ENCODE measurements at regions not wholly inside any gene's neighbourhood (a gene's known extent, or its start where the extent isn't known, plus 50 kb on each side); places are given as distances from the start of the nearest gene placed in this dataset.

DNA sequence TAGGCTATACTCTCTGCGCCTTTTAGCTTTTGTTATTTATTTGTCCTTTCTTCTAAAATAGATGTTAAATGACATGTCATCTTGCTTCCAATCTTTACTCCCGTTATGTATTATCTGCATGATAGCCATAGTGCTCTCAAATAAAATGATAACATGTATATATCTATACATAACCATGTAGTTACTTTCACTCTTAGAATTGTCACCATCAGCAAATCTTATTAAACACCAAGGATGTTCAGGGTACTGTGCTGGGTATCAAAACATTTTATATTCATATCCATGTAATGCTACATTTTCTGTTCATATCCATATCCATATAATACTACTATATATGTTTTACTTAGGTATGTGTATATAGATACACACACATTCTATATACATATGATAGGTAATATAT is 176.4 kb upstream of the CHST9 start:
- TF ChIP-seq, protein P1, sequence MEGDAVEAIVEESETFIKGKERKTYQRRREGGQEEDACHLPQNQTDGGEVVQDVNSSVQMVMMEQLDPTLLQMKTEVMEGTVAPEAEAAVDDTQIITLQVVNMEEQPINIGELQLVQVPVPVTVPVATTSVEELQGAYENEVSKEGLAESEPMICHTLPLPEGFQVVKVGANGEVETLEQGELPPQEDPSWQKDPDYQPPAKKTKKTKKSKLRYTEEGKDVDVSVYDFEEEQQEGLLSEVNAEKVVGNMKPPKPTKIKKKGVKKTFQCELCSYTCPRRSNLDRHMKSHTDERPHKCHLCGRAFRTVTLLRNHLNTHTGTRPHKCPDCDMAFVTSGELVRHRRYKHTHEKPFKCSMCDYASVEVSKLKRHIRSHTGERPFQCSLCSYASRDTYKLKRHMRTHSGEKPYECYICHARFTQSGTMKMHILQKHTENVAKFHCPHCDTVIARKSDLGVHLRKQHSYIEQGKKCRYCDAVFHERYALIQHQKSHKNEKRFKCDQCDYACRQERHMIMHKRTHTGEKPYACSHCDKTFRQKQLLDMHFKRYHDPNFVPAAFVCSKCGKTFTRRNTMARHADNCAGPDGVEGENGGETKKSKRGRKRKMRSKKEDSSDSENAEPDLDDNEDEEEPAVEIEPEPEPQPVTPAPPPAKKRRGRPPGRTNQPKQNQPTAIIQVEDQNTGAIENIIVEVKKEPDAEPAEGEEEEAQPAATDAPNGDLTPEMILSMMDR (IDR thresholded peaks at IDR 0.05; ENCODE audit: extremely low read depth, insufficient read depth, missing control alignments) = no peak
- DNase-seq (ENCODE audit: low spot score) = no peak
- in situ Hi-C loops (cut with MboI; ENCODE audit: low pct_unique_long_range_greater_than_20kb, low sequenced_read_pairs, unreplicated experiment) = loop anchor here (25.0 kb wide), 1 partner anchor 226 kb away; no protein-coding TSS in a partner anchor

DNA sequence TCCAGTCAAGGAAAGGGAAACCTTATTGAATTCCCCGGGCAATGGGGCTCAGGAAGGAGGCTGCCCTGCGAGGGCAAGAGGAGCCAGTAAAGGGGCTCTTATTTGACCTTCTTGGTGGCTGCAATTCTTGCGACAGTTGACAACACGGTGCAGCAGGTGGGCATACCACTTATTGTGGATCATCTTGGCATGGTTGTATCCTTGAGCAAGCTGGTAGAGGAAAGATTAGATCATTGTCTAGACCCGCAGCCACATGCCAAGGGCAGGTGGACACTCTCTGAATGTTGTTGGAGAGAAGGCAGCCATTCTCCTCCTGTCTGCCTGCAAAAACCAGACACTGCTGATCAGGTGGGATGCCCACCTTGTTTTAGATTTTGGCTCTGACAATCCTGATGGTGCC is 170.2 kb upstream of the CHST9 start:
- TF ChIP-seq, protein P1 (IDR thresholded peaks at IDR 0.05; ENCODE audit: extremely low read depth, insufficient read depth, missing control alignments) = no peak
- no peak for DNase-seq (ENCODE audit: low spot score)
- in situ Hi-C loops (cut with MboI; ENCODE audit: low pct_unique_long_range_greater_than_20kb, low sequenced_read_pairs, unreplicated experiment) = loop anchor here (25.0 kb wide), 1 partner anchor 232 kb away; no protein-coding TSS in a partner anchor

DNA sequence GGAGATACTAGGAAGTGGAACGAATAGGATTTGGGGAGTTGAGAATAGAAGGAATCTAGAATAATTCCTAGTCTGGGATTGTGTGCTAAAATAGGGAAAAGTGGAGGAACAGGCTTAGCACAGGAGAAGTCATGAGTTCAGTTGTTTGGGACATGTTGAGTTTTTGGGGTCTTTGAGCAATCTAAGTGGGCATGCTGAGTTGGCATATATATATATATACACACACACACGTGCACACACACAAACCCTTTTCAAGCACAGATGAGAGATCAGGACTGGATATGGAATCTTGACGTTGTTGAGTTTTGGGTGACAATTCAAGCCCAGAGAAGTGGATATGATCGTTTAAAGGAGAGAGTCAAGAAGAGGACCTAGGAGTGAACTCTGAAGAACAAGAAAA is 168.2 kb upstream of the CHST9 start:
- DNase-seq (ENCODE audit: low spot score) = no peak
- TF ChIP-seq, protein P1 (IDR thresholded peaks at IDR 0.05; ENCODE audit: extremely low read depth, insufficient read depth, missing control alignments) = no peak
- in situ Hi-C loops (cut with MboI; ENCODE audit: low pct_unique_long_range_greater_than_20kb, low sequenced_read_pairs, unreplicated experiment) = loop anchor here (25.0 kb wide), 1 partner anchor 234 kb away; no protein-coding TSS in a partner anchor

- TF ChIP-seq, protein P1 (IDR thresholded peaks at IDR 0.05; ENCODE audit: extremely low read depth, insufficient read depth, missing control alignments) = no peak
- no peak for DNase-seq (ENCODE audit: low spot score)
- in situ Hi-C loops (cut with MboI; ENCODE audit: low pct_unique_long_range_greater_than_20kb, low sequenced_read_pairs, unreplicated experiment) = no loop called here
Measured at GRCh38 chr18:27349284-27349882, 164.3 kb upstream of the CHST9 start.

DNA sequence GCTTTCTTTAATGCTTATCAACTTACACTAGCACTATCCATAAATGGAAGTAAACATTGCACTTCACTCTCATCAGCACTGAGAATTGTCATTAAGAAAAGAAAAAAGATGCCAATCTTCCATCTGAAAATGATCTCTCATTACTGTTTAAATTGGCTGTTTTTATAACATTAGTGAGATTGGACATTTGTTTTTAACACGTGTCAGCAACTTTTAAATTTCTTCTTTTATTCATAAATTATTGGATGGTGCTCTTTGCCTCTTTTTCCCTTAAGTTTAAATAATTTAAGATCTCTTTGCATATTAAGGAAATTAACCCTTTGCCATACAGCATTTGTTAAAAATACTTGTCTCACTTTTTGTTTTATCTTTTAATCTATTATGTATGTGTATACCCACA is 146.5 kb upstream of the CHST9 start:
- no peak for DNase-seq (ENCODE audit: low spot score)
- TF ChIP-seq, protein P1 (IDR thresholded peaks at IDR 0.05; ENCODE audit: extremely low read depth, insufficient read depth, missing control alignments) = no peak
- in situ Hi-C loops (cut with MboI; ENCODE audit: low pct_unique_long_range_greater_than_20kb, low sequenced_read_pairs, unreplicated experiment) = no loop called here

GRCh38 chr18:27314996-27315395 is 129.9 kb upstream of the CHST9 start:
- TF ChIP-seq, protein P1 (IDR thresholded peaks at IDR 0.05; ENCODE audit: extremely low read depth, insufficient read depth, missing control alignments) = no peak
- in situ Hi-C loops (cut with MboI; ENCODE audit: low pct_unique_long_range_greater_than_20kb, low sequenced_read_pairs, unreplicated experiment) = no loop called here
- no peak for DNase-seq (ENCODE audit: low spot score)
